Uterus (tissue), 2 donors: ENCODE measurements at regions not wholly inside any gene's neighbourhood (a gene's known extent, or its start where the extent isn't known, plus 50 kb on each side); places are given as distances from the start of the nearest gene placed in this dataset.

Experiments used
- POLR2A ChIP-seq, 2 donors: fragments of 450-650 bp; IDR thresholded peaks; one replicate each; pipeline ENCODE4 v1.6.1; 2016; ENCODE audit warnings: antibody characterized with exemption in 2 of 2, mild to moderate bottlenecking in 1 of 2, moderate library complexity in 1 of 2
- TF ChIP-seq, protein P1 (sequence below), 4 experiments: fragments of 200-600 bp in 2 of 4; fragments of 450-650 bp in 2 of 4; sonication (generic) in 2 of 4; IDR thresholded peaks; one replicate each; pipeline ENCODE4 v1.5.1; 2016 to 2019; ENCODE audit warnings: antibody characterized with exemption in 4 of 4, mild to moderate bottlenecking in 2 of 4, moderate library complexity in 1 of 4

DNA sequence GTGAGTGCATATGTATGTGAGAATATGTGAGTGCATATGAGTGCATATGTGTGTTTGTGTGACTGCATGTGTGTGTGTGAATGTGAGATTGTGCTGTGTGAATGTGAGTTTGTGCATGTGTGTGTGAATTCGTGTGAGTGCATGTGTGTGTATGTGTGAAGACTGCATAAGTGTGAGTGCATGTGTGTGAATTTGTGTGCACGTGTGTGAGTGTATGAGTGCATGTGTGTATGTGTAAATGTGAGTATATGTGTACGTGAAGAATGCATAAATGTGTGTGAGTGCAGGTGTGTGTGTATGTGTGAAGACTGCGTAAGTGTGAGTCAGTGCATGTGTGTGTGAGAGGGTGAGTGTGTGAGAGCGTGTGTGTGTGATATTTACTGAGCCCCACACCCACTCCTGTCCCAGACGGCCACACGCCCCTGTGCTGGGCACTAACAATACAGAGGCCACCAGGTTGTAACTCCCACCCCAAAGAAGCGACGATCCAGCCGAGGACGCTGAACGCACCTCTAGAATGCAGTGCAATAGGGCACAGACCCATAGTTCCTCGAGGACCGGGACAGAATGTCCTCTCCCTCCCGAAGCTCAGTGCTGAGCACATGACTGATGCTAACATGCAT lies 97.8 kb downstream of the C16orf95 start:
- TF ChIP-seq, protein P1, sequence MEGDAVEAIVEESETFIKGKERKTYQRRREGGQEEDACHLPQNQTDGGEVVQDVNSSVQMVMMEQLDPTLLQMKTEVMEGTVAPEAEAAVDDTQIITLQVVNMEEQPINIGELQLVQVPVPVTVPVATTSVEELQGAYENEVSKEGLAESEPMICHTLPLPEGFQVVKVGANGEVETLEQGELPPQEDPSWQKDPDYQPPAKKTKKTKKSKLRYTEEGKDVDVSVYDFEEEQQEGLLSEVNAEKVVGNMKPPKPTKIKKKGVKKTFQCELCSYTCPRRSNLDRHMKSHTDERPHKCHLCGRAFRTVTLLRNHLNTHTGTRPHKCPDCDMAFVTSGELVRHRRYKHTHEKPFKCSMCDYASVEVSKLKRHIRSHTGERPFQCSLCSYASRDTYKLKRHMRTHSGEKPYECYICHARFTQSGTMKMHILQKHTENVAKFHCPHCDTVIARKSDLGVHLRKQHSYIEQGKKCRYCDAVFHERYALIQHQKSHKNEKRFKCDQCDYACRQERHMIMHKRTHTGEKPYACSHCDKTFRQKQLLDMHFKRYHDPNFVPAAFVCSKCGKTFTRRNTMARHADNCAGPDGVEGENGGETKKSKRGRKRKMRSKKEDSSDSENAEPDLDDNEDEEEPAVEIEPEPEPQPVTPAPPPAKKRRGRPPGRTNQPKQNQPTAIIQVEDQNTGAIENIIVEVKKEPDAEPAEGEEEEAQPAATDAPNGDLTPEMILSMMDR (IDR thresholded peaks at IDR 0.05) = no peak
- no peak for TF ChIP-seq POLR2A (IDR thresholded peaks at IDR 0.05)
